ENCODE measurements at regions not wholly inside any gene's neighbourhood (a gene's known extent, or its start where the extent isn't known, plus 50 kb on each side); places are given as distances from the start of the nearest gene placed in this dataset.

DNA sequence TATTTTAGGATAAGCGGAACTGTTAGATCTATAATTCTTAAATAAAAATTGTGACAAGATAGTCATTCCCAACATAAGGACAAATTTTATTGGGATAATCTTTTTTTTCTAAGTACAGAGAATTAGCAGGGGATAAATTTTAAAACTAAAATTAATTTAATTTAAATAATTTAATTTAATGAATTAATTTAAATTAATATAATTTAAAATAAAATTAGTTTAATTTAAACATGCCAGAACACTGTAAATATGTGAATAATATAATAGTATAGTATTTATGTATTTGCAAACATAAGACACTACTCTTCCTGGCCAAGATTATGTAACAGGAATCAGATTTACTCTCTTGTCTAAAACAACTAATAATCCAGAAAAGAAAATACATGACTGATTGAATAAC, 1055.9 kb downstream of the PDHA2 start:
- TF ChIP-seq, protein P1, sequence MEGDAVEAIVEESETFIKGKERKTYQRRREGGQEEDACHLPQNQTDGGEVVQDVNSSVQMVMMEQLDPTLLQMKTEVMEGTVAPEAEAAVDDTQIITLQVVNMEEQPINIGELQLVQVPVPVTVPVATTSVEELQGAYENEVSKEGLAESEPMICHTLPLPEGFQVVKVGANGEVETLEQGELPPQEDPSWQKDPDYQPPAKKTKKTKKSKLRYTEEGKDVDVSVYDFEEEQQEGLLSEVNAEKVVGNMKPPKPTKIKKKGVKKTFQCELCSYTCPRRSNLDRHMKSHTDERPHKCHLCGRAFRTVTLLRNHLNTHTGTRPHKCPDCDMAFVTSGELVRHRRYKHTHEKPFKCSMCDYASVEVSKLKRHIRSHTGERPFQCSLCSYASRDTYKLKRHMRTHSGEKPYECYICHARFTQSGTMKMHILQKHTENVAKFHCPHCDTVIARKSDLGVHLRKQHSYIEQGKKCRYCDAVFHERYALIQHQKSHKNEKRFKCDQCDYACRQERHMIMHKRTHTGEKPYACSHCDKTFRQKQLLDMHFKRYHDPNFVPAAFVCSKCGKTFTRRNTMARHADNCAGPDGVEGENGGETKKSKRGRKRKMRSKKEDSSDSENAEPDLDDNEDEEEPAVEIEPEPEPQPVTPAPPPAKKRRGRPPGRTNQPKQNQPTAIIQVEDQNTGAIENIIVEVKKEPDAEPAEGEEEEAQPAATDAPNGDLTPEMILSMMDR (IDR thresholded peaks at IDR 0.05; ENCODE audit: low read length), result no peak
- no peak for TF ChIP-seq EZH2 (IDR thresholded peaks at IDR 0.05; ENCODE audit: borderline replicate concordance, low read length)
